Caco-2 (cell line): ENCODE measurements at regions not wholly inside any gene's neighbourhood (a gene's known extent, or its start where the extent isn't known, plus 50 kb on each side); places are given as distances from the start of the nearest gene placed in this dataset.

ENCODE experiments used
- BruUV-seq: library from RNA; stranded (reverse); fragments of 400-500 nt; replicated peaks from 2 replicates; lab custom pipeline; 2021; lab: Mats Ljungman, UMichigan
- CTCF ChIA-PET: fragments of 300-600 bp; sonication (Branson Sonifier 250); formaldehyde crosslinking; loops from one replicate; lab custom pipeline; 2022; ENCODE audit warnings: antibody characterized with exemption; lab: Charles Lee
- POLR2A ChIA-PET: fragments of 300-600 bp; sonication (Branson Sonifier 250); formaldehyde crosslinking; loops from one replicate; lab custom pipeline; 2022; ENCODE audit warnings: antibody characterized with exemption; lab: Charles Lee
- DNase-seq, 2 experiments: peaks; one replicate each; pipeline versions ENCODE4 v3.0.0 to v3.0.0-alpha.2; 2020 to 2022
- H3K27me3 ChIP-seq: replicated peaks from 2 replicates; pipeline ENCODE4 v1.6.0; 2011; ENCODE audit warnings: low read length; ENCODE audit not compliant: control insufficient read depth, insufficient read depth
- H3K36me3 ChIP-seq: 2 replicates; pipeline ENCODE4 v1.5.1; 2011; ENCODE audit warnings: low read length; ENCODE audit not compliant: control insufficient read depth, insufficient read depth
- H3K4me1 ChIP-seq: fragments of 250-450 bp; sonication (Bioruptor Pico); 2 replicates; pipeline ENCODE4 v1.5.1; 2020; ENCODE audit warnings: mild to moderate bottlenecking
- H3K4me3 ChIP-seq: 2 replicates; pipeline ENCODE4 v1.5.1; 2011; ENCODE audit warnings: low read depth, mild to moderate bottlenecking, control low read depth, low read length
- H3K9me3 ChIP-seq: fragments of 250-450 bp; sonication (Bioruptor Pico); 2 replicates; pipeline ENCODE4 v1.5.1; 2020; ENCODE audit warnings: mild to moderate bottlenecking, moderate library complexity
- H3K27ac Mint-ChIP-seq: one replicate; pipeline ENCODE4 v1.8.0; 2022; ENCODE audit warnings: mixed read lengths; ENCODE audit not compliant: unreplicated experiment
- H3K27me3 Mint-ChIP-seq: one replicate; pipeline ENCODE4 v1.8.0; 2022; ENCODE audit warnings: mixed read lengths; ENCODE audit not compliant: insufficient read depth, unreplicated experiment
- H3K36me3 Mint-ChIP-seq: one replicate; pipeline ENCODE4 v1.8.0; 2022; ENCODE audit warnings: mild to moderate bottlenecking, mixed read lengths; ENCODE audit not compliant: insufficient read depth, unreplicated experiment
- H3K4me1 Mint-ChIP-seq: one replicate; pipeline ENCODE4 v1.8.0; 2022; ENCODE audit warnings: low read depth, mixed read lengths; ENCODE audit not compliant: unreplicated experiment
- H3K4me3 Mint-ChIP-seq: one replicate; pipeline ENCODE4 v1.8.0; 2022; ENCODE audit warnings: mild to moderate bottlenecking, moderate library complexity, mixed read lengths; ENCODE audit not compliant: unreplicated experiment
- H3K9me3 Mint-ChIP-seq: one replicate; pipeline ENCODE4 v1.8.0; 2022; ENCODE audit warnings: mixed read lengths; ENCODE audit not compliant: unreplicated experiment
- CTCF ChIP-seq, 2 experiments: fragments of 200-600 bp in 1 of 2; IDR thresholded peaks; 1 replicate in 1 of 2; 2 replicates in 1 of 2; pipeline versions ENCODE4 v1.5.1 to v1.8.0; 2011 to 2022; ENCODE audit warnings: antibody characterized with exemption in 1 of 2, control low read depth in 1 of 2, inconsistent platforms in 1 of 2, low read depth in 1 of 2, low read length in 1 of 2, mild to moderate bottlenecking in 1 of 2, moderate library complexity in 1 of 2; ENCODE audit not compliant: insufficient read depth in 1 of 2, severe bottlenecking in 1 of 2, unreplicated experiment in 1 of 2
- intact Hi-C: fragments of 100-400 bp; cut with micrococcal nuclease; formaldehyde crosslinking; loops from one replicate; pipeline ENCODE4 v1.10.0; 2022; ENCODE audit not compliant: unreplicated experiment

- H3K4me3 Mint-ChIP-seq: no peak overlapping the region
- peaks cover 18% of the 10 kb centered on the region for H3K9me3 Mint-ChIP-seq
- Histone ChIP-seq H3K4me1 (peaks cover 41% of the 10 kb centered on the region), H3K36me3 (no peaks in the 10 kb centered on the region), H3K9me3 (peaks cover 5% of the 10 kb centered on the region), H3K4me3 (no peak overlapping the region), H3K27me3 (no peaks in the 10 kb centered on the region)
- no TSS peak for BruUV-seq
- CTCF ChIA-PET: no interaction called here
- peaks cover 26% of the 10 kb centered on the region for H3K4me1 Mint-ChIP-seq
- H3K36me3 Mint-ChIP-seq: peaks cover 11% of the 10 kb centered on the region
- intact Hi-C loops: no loop called here
- POLR2A ChIA-PET: no interaction called here
- DNase-seq: no peak
- H3K27ac Mint-ChIP-seq: peak overlapping the region; percentile 12
- no peak for TF ChIP-seq CTCF (IDR thresholded peaks at IDR 0.05; ENCODE audit: insufficient read depth in 1 of 2, low read depth in 1 of 2, low read length in 1 of 2, severe bottlenecking in 1 of 2, unreplicated experiment in 1 of 2)
- H3K27me3 Mint-ChIP-seq: no peaks in the 10 kb centered on the region
Measured at GRCh38 chr4:87910795-87911194, 64.7 kb upstream of the SPP1 start.

GRCh38 chr4:87911252-87911774, 64.2 kb upstream of the SPP1 start:
- Mint-ChIP-seq H3K4me3 (no peak overlapping the region), H3K27ac (no peak overlapping the region), H3K9me3 (peaks cover 18% of the 10 kb centered on the region), H3K27me3 (no peaks in the 10 kb centered on the region), H3K36me3 (peaks cover 11% of the 10 kb centered on the region), H3K4me1 (peaks cover 26% of the 10 kb centered on the region)
- CTCF ChIA-PET: interaction anchor here (1.3 kb wide), 1 partner anchor 63 kb away, joined by 3 read pairs; no protein-coding TSS in a partner anchor
- Histone ChIP-seq H3K27me3 (no peaks in the 10 kb centered on the region), H3K4me1 (peaks cover 41% of the 10 kb centered on the region), H3K36me3 (no peaks in the 10 kb centered on the region), H3K9me3 (peaks cover 5% of the 10 kb centered on the region), H3K4me3 (no peak overlapping the region)
- no peak for TF ChIP-seq CTCF (IDR thresholded peaks at IDR 0.05; ENCODE audit: insufficient read depth in 1 of 2, low read depth in 1 of 2, low read length in 1 of 2, severe bottlenecking in 1 of 2, unreplicated experiment in 1 of 2)
- peak in 1 of 2 experiments; percentile 5 for DNase-seq
- intact Hi-C loops: no loop called here
- no TSS peak for BruUV-seq
- POLR2A ChIA-PET: no interaction called here

- H3K4me1 Mint-ChIP-seq: peaks cover 26% of the 10 kb centered on the region
- Histone ChIP-seq H3K4me3 (no peak overlapping the region), H3K27me3 (no peaks in the 10 kb centered on the region), H3K4me1 (peaks cover 39% of the 10 kb centered on the region), H3K9me3 (peaks cover 5% of the 10 kb centered on the region), H3K36me3 (no peaks in the 10 kb centered on the region)
- TF ChIP-seq CTCF (IDR thresholded peaks at IDR 0.05; ENCODE audit: insufficient read depth in 1 of 2, low read depth in 1 of 2, low read length in 1 of 2, severe bottlenecking in 1 of 2, unreplicated experiment in 1 of 2): no peak
- peaks cover 18% of the 10 kb centered on the region for H3K9me3 Mint-ChIP-seq
- peaks cover 11% of the 10 kb centered on the region for H3K36me3 Mint-ChIP-seq
- no peaks in the 10 kb centered on the region for H3K27me3 Mint-ChIP-seq
- no peak overlapping the region for H3K27ac Mint-ChIP-seq
- intact Hi-C loops: no loop called here
- no peak overlapping the region for H3K4me3 Mint-ChIP-seq
- CTCF ChIA-PET: interaction anchor here (0.5 to 1.6 kb wide), 3 partner anchors 29 to 64 kb away, joined by 3 to 4 read pairs (median 3); no protein-coding TSS in a partner anchor
- no peak for DNase-seq
- POLR2A ChIA-PET: no interaction called here
- no TSS peak for BruUV-seq
Measured at GRCh38 chr4:87912164-87913004, 63.1 kb upstream of the SPP1 start.
